GM12878 (cell line): ENCODE measurements at regions not wholly inside any gene's neighbourhood (a gene's known extent, or its start where the extent isn't known, plus 50 kb on each side); places are given as distances from the start of the nearest gene placed in this dataset.

Experiments
- EP300 ChIP-seq, 2 experiments: fragments of 150-350 bp in 1 of 2; IDR thresholded peaks; 2 replicates each; pipeline ENCODE4 v1.6.1; 2011 to 2012; ENCODE audit warnings: low read depth in 2 of 2, low read length in 2 of 2, borderline replicate concordance in 1 of 2, improper control_type of control experiment in 1 of 2, inconsistent platforms in 1 of 2; ENCODE audit not compliant: control insufficient read depth in 1 of 2
- JUNB ChIP-seq: IDR thresholded peaks from 2 replicates; pipeline ENCODE4 v1.6.1; 2016; ENCODE audit warnings: antibody characterized with exemption, mild to moderate bottlenecking
- NR2C2 ChIP-seq: IDR thresholded peaks from 2 replicates; pipeline ENCODE4 v1.6.1; 2011; ENCODE audit warnings: borderline replicate concordance, low read depth; ENCODE audit not compliant: control insufficient read depth, insufficient read length
- POLR2A ChIP-seq: IDR thresholded peaks from 2 replicates; pipeline ENCODE4 v1.6.1; 2011; ENCODE audit warnings: low read depth, mild to moderate bottlenecking, low read length
- RFX5 ChIP-seq: IDR thresholded peaks from 2 replicates; pipeline ENCODE4 v1.6.1; 2011; ENCODE audit warnings: low read depth, low read length, improper control_type of control experiment
- SREBF2 ChIP-seq: IDR thresholded peaks from 2 replicates; pipeline ENCODE4 v1.6.1; 2012; ENCODE audit warnings: mild to moderate bottlenecking, low read length
- ZNF274 ChIP-seq: IDR thresholded peaks from one replicate; pipeline ENCODE4 v1.8.0; 2011; ENCODE audit not compliant: insufficient read length, insufficient read depth
- TF ChIP-seq, protein P1 (sequence below), 3 experiments: IDR thresholded peaks in 2 of 3; conservative IDR thresholded peaks in 1 of 3; 2 replicates each; pipeline ENCODE4 v1.5.1; 2011; ENCODE audit warnings: low read depth in 3 of 3, low read length in 3 of 3, mild to moderate bottlenecking in 3 of 3, control low read depth in 2 of 3, moderate library complexity in 2 of 3, inconsistent platforms in 1 of 3, mixed read lengths in 1 of 3; ENCODE audit not compliant: control insufficient read depth in 2 of 3, insufficient read depth in 1 of 3; ENCODE audit errors: extremely low read depth in 1 of 3
- TF ChIP-seq, protein P2 (sequence below): IDR thresholded peaks from 2 replicates; pipeline ENCODE4 v1.6.1; 2012; ENCODE audit warnings: low read depth, low read length, improper control_type of control experiment
- TF ChIP-seq, protein P3 (sequence below): IDR thresholded peaks from 2 replicates; pipeline ENCODE4 v1.6.1; 2012; ENCODE audit warnings: low read depth, low read length, improper control_type of control experiment

DNA sequence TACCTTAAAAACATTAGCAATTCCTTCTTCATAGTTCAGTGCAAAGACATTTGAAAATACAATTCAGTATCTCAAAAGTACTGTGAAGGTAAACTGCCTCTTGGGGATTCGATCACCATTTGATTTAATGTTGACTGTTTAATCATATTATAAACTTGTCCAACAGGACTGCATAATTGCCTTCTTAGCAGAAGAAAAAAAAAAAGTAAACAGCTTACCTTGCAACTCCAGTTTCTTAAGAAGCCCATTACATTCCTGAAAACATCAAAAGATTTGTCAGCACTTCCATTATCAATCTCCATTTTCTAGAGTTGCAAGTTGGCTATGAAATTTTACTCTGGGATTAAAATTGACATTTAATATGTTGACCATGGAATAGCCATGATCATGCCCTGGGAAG is 1154.6 kb downstream of the OLFM4 start:
- TF ChIP-seq EP300 (IDR thresholded peaks at IDR 0.05; ENCODE audit: borderline replicate concordance in 1 of 2, control insufficient read depth in 1 of 2, low read depth in 2 of 2, low read length in 2 of 2) (no peak), RFX5 (no peak), NR2C2 (no peak), JUNB (no peak), SREBF2 (no peak), POLR2A (no peak), ZNF274 (no peak)
- TF ChIP-seq, protein P1, sequence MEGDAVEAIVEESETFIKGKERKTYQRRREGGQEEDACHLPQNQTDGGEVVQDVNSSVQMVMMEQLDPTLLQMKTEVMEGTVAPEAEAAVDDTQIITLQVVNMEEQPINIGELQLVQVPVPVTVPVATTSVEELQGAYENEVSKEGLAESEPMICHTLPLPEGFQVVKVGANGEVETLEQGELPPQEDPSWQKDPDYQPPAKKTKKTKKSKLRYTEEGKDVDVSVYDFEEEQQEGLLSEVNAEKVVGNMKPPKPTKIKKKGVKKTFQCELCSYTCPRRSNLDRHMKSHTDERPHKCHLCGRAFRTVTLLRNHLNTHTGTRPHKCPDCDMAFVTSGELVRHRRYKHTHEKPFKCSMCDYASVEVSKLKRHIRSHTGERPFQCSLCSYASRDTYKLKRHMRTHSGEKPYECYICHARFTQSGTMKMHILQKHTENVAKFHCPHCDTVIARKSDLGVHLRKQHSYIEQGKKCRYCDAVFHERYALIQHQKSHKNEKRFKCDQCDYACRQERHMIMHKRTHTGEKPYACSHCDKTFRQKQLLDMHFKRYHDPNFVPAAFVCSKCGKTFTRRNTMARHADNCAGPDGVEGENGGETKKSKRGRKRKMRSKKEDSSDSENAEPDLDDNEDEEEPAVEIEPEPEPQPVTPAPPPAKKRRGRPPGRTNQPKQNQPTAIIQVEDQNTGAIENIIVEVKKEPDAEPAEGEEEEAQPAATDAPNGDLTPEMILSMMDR (IDR thresholded peaks at IDR 0.05 in 2 of 3, conservative IDR thresholded peaks at IDR 0.05 in 1 of 3; ENCODE audit: control insufficient read depth in 2 of 3, extremely low read depth in 1 of 3, insufficient read depth in 1 of 3, low read depth in 3 of 3, low read length in 3 of 3) = no peak
- TF ChIP-seq, protein P2, sequence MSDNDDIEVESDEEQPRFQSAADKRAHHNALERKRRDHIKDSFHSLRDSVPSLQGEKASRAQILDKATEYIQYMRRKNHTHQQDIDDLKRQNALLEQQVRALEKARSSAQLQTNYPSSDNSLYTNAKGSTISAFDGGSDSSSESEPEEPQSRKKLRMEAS = no peak
- TF ChIP-seq, protein P3, sequence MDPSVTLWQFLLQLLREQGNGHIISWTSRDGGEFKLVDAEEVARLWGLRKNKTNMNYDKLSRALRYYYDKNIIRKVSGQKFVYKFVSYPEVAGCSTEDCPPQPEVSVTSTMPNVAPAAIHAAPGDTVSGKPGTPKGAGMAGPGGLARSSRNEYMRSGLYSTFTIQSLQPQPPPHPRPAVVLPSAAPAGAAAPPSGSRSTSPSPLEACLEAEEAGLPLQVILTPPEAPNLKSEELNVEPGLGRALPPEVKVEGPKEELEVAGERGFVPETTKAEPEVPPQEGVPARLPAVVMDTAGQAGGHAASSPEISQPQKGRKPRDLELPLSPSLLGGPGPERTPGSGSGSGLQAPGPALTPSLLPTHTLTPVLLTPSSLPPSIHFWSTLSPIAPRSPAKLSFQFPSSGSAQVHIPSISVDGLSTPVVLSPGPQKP = no peak
